Stimulated activated CD8-positive, alpha-beta memory T cell treated with anti-CD3 and anti-CD28 coated beads, Interleukin-2, amount 100 ng/mL, for 1 hour (primary cell): ENCODE measurements at regions not wholly inside any gene's neighbourhood (a gene's known extent, or its start where the extent isn't known, plus 50 kb on each side); places are given as distances from the start of the nearest gene placed in this dataset.
"Not testable (repeated sequence)": the region's sequence is repeated elsewhere in the genome, so short reads cannot be mapped to it uniquely, and the experiment has no call there.

ENCODE experiments used
- DNase-seq, 2 donors: peaks; one replicate each; pipeline ENCODE4 v3.0.0-alpha.2; 2020; ENCODE audit warnings: low read depth in 2 of 2

DNA sequence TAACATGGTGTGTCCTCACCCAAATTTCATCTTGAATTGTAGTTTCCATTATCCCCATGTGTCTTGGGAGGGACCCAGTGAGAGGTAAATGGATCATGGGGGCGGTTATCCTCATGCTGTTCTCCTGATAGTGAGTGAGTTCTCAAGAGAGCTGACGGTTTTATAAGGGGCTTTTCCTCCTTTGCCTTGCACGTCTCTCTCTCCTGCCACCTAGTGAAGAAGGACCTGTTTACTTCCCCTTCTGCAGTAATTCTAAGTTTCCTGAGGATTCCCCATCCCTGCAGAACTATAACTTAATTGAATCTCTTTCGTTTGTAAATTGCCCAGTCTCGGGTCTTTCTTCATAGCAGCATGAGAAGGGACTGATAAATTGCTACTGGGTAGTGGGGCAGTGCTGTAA lies 789.3 kb downstream of the FRK start:
- no peak for DNase-seq

DNA sequence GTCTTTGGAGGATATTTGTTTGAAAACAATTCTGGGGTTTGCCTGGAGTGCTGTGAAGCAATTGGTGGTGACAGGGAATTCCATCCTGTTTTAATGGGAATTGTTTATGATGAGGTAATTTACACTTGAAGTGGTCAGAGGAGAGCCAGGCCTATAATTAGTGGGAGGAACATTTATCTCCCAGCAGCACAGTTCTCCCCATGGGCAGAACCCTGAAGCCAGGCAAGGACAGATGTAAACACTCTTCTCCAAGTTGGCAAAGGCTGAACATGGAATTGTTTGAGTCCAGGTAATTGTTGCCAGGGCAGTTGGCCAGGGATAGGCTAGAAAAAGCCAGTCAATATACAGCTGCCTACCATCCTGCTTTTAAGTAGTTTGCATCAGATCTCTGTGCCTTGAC lies 789.7 kb downstream of the FRK start:
- DNase-seq: no peak

DNA sequence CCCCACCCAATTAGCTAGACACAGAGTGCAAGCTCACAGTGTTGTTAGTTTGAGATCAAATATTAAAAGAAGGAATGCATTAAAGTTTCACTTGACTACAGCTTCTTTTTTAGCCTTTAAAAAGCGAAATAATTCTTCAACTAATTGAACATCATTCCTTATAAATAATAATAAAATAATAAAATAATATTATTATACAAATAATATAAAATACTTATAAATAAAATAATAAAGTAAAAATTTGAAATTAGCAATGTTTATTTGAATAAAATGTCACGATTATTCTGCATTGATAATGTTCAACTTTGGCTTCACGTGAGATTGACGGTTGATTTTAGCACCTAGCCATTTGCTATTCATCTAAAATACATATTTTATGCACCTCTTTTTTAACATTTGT lies 819.3 kb downstream of the FRK start:
- DNase-seq: no peak

DNA sequence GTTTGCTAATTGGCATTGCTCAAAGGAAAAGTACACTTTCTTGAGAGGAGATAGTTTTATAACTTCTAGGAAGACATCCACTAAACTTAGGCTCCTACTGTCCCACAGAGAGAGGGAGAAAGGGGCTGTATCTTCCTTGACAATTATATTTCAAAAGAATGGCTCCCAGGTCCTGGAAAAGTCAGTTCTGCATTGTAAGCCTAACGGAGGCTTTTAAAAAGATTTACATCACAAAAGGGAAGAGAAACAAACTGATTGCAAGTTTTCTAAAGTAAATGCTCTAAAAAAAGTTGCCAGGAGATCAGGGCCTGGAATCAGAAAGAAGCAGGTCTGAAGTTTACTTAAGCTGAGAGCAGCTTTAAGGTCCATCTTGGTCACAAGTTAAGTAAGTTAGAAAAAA lies 839.5 kb downstream of the FRK start:
- no peak for DNase-seq

- DNase-seq: no peak
These were observed 840.0 kb downstream of the FRK start for GRCh38 chr6:115220551-115221159.

GRCh38 chr6:115219645-115220044 lies 841.0 kb downstream of the FRK start:
- DNase-seq: no peak

DNA sequence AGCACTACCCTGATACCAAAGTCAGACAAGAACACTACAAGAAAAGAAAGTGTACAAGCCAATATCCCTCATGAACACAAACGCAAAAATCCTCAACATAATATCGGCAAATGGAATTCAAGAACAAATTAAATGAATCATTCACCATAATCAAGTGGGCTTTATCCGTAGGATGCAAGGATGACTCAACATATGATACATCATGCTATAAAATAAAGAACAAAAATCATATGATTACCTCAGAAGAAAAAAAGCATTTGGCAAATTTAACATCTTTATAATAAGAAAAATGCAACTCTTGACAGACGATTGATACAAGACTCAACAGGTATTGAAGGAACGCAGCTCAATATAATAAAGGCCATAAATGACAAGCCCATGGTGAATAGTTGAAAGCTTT lies 843.9 kb downstream of the FRK start:
- no peak for DNase-seq

GRCh38 chr6:115214283-115214682 lies 846.4 kb downstream of the FRK start:
- DNase-seq: no peak

DNA sequence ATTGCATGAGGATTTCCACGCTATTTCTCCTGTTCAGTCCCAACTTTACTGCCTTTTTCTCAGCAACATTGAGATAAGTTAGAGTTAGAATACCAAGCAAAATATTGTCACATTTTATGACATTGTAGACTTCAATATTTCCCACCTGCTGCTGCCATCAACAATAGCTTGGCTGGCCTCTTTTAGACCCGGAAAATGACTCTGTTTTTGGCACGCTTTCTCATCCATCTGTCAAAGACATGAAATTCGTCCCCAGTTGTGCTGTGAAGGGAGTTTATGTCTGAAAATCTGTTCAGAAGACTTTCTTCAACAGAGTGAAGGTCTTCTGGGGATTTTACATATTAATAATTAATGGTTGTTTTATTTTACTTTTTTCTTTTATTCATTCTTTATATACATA lies 857.3 kb downstream of the FRK start:
- DNase-seq: no peak

GRCh38 chr6:115194981-115195638 lies 852.3 kb upstream of the HS3ST5 start:
- DNase-seq: no peak

- DNase-seq: no peak
These were observed 849.2 kb upstream of the HS3ST5 start for GRCh38 chr6:115191989-115192388.

DNA sequence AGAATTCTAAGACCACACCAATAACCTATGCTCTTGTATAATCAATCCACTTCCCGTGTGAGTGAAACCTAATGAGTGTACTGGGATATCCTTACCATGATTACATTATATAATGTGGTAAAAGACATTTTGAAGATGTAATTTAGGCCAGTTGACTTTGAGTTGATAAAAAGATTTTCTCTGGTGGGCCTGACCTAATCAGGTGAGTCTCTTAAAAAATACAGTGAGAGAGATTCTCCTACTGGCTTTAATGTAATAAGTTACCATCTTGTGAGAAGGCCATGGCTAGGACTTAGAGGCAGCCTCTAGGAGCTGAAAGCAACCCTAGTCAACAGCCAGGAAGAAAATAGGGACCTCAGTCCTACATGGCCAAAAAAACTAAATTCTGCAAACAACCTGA lies 847.7 kb upstream of the HS3ST5 start:
- no peak for DNase-seq

GRCh38 chr6:115175456-115175855 lies 832.6 kb upstream of the HS3ST5 start:
- not testable (repeated sequence) for DNase-seq

GRCh38 chr6:115165912-115166311 lies 823.1 kb upstream of the HS3ST5 start:
- DNase-seq: not testable (repeated sequence)

GRCh38 chr6:115159733-115160132 lies 816.9 kb upstream of the HS3ST5 start:
- DNase-seq: no peak

DNA sequence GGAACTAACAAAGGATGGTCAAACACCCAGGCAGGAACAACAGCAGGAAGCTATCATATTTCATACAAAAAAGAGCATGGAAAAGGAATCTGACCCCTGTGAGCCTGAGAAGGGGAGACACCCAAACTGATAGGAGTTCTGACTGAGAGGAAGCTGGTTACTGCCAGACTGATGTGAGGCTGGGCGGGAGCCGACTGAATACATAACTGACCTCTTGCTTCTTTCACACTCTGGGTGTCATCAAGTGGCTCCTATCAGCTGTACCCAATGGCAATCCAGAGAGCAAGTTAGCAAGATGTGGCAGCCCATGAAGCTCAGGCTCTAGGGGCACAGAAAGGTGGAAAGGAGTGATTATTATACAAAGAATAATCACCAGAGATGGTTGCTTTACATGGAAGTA lies 795.1 kb upstream of the HS3ST5 start:
- DNase-seq: no peak

- DNase-seq: no peak
These were observed 791.0 kb upstream of the HS3ST5 start for GRCh38 chr6:115133790-115134189.

- no peak for DNase-seq
These were observed 789.1 kb upstream of the HS3ST5 start for GRCh38 chr6:115131709-115132490.

DNA sequence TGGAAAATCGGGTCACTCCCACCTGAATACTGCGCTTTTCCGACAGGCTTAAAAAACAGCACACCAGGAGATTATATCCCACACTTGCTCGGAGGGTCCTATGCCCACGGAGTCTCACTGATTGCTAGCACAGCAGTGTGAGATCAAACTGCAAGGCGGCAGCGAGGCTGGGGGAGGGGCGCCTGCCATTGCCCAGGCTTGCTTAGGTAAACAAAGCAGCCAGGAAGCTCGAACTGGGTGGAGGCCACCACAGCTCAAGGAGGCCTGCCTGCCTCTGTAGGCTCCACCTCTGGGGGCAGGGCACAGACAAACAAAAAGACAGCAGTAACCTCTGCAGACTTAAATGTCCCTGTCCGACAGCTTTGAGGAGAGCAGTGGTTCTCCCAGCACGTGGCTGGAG lies 778.7 kb upstream of the HS3ST5 start:
- DNase-seq: not testable (repeated sequence)

DNA sequence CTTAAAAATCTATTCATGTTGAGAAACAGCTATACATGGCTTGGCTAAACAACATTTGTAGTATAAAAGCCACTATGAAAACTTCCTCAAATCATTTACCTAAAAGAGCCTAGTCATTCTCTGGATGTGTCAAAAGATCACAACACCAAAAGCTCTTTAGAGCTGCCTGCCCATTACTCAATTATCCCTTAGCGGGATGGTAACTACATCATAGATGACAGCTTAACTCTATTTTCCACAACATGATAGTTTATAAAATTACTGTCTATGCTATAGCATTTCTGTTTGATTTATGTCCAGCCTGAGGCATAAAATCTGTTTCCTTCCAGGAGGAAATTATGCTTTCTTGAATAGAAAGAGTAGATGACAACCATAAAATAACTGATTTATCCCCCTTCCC lies 777.6 kb upstream of the HS3ST5 start:
- no peak for DNase-seq

DNA sequence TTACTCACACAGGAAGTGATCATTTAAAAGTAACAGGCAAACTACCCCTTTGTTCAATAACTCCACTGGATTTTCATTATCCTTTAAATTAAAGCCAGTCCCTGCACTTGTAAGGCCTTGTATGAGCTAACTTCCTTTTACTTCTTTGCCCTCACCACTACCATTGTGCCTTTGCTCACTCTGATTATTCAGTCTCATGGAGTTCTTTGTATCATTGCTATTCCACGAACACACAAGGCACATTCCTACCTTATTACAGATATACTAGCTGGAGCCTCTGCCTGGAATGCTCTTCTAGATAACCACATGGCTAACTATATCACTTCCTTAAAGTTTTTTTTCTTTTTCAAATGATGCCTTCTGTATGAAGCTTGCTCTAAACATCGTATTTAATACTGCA lies 748.6 kb upstream of the HS3ST5 start:
- DNase-seq: no peak

GRCh38 chr6:115078555-115078954 lies 735.7 kb upstream of the HS3ST5 start:
- DNase-seq: no peak

DNA sequence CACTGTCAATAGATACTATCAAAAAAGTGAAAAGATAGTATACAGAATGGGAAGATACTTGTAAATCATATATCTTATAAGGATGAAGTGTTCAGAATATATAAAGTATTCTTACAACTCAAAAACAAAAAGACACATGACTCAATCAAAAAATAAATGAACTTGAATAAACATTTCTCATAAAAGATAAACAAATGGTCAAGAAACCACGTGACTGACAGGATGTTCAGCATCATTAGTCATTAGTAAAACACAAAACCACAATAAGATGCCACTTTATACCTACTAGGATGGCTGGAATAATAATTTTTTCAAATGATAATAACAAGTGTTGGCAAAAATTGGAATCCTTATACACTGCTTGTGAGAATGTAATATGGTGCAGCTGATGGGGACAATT lies 729.1 kb upstream of the HS3ST5 start:
- no peak for DNase-seq
